NCI-H2171 (cell line): ENCODE measurements at regions not wholly inside any gene's neighbourhood (a gene's known extent, or its start where the extent isn't known, plus 50 kb on each side); places are given as distances from the start of the nearest gene placed in this dataset.
"Not testable (repeated sequence)": the region's sequence is repeated elsewhere in the genome, so short reads cannot be mapped to it uniquely, and the experiment has no call there.

ENCODE experiments used
- DNase-seq: peaks from one replicate; lab custom pipeline; 2025; lab: John Stamatoyannopoulos, UW

- no peak for DNase-seq
Measured at GRCh38 chr22:33221568-33221967, 163.4 kb upstream of the SYN3 start.

GRCh38 chr22:33220476-33221080 is 162.4 kb upstream of the SYN3 start:
- no peak for DNase-seq

GRCh38 chr22:33219648-33220384 is 161.6 kb upstream of the SYN3 start:
- DNase-seq = no peak

GRCh38 chr22:33213383-33214075 is 155.3 kb upstream of the SYN3 start:
- no peak for DNase-seq

GRCh38 chr22:33209930-33210784 is 152.0 kb upstream of the SYN3 start:
- DNase-seq = peak; percentile 29

- no peak for DNase-seq
Measured at GRCh38 chr22:33204408-33204807, 146.2 kb upstream of the SYN3 start.

- no peak for DNase-seq
Measured at GRCh38 chr22:33202455-33202854, 144.3 kb upstream of the SYN3 start.

GRCh38 chr22:33194529-33195077 is 136.4 kb upstream of the SYN3 start:
- DNase-seq = no peak

GRCh38 chr22:33192156-33192555 is 134.0 kb upstream of the SYN3 start:
- no peak for DNase-seq

GRCh38 chr22:33188326-33188725 is 130.1 kb upstream of the SYN3 start:
- DNase-seq = no peak

GRCh38 chr22:33186816-33187215 is 128.6 kb upstream of the SYN3 start:
- no peak for DNase-seq

GRCh38 chr22:33180356-33180755 is 122.2 kb upstream of the SYN3 start:
- peak; percentile 86 for DNase-seq

GRCh38 chr22:33167998-33168790 is 110.0 kb upstream of the SYN3 start:
- DNase-seq = no peak

GRCh38 chr22:33166206-33166605 is 108.0 kb upstream of the SYN3 start:
- DNase-seq = no peak

- no peak for DNase-seq
Measured at GRCh38 chr22:33163815-33164214, 105.6 kb upstream of the SYN3 start.

GRCh38 chr22:33162196-33162595 is 104.0 kb upstream of the SYN3 start:
- no peak for DNase-seq

- DNase-seq = no peak
Measured at GRCh38 chr22:33160525-33160924, 102.3 kb upstream of the SYN3 start.

- DNase-seq = not testable (repeated sequence)
Measured at GRCh38 chr22:33154967-33155366, 96.8 kb upstream of the SYN3 start.

- DNase-seq = no peak
Measured at GRCh38 chr22:33149611-33150010, 91.4 kb upstream of the SYN3 start.

GRCh38 chr22:33144721-33145120 is 86.5 kb upstream of the SYN3 start:
- DNase-seq = no peak
